Activated CD4-positive, alpha-beta T cell treated with anti-CD3 and anti-CD28 coated beads, Interleukin-2, Interleukin-6, amounts not matched to agents 100 ng/mL and 50 ng/mL, durations not matched to agents 16 hours and 8 hours (primary cell): ENCODE measurements at regions not wholly inside any gene's neighbourhood (a gene's known extent, or its start where the extent isn't known, plus 50 kb on each side); places are given as distances from the start of the nearest gene placed in this dataset.

Experiments
- DNase-seq: peaks from one replicate; pipeline ENCODE4 v3.0.0-alpha.2; 2020

GRCh38 chr11:70751142-70751734, 352.9 kb downstream of the CTTN start:
- no peak for DNase-seq

DNA sequence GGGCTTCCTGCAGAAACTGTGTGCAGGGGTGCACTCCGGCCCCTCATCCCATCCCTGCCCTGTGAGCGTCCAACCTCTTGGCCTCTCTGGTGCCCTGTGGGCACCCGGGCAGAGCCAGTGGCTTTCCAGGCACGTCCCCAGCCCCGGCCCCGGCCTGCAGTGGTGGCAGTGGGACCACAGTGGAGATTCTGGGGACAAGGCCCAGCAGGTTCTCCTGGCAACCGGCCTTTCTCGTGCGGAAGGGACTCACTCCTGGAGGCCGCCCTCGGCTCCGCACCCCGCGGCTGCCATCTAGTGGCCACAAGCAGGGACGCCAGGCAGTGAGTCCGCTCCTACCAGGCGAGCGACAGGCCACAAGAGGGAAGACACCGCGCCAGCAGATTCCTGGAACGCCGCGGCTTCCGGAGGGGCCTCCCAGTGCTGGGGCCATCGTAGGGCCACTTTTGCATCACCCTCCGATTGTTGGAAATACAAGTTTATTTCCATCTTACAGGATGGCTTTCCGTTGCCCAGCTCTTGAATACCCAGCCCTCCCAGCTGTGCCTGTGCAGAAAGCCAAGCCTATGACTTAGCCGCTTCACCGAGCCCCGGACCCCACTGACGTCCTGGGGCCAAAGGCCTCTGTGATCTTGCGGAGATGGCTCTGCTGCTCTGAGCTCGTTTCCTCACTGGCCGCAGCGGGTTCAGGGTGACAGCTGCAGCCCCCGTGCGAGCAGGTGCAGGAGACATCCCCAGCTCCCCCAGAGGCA, 357.3 kb downstream of the CTTN start:
- DNase-seq, result peak; percentile 77

DNA sequence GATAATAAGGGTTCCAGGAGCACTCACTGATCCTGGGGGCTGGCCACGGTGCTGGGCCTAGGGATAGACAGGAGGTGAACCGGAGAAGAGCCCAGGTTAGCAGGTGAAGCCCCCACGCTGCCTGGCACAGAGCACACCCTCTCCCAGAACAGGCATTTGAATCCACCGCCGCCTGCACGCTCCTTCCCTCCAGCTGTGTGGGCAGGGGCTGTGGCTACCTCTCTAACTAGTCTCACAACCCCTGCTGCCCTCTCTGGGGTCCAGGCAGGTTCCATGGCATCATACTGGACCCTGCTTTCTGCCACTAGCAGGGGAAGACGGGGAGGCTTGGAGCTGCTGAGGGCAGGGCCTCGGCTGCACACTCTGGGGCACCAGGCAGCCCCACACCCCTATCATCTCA, 358.0 kb downstream of the CTTN start:
- no peak for DNase-seq

GRCh38 chr11:70756756-70757155, 358.4 kb downstream of the CTTN start:
- DNase-seq, result no peak

GRCh38 chr11:70757241-70757640, 358.9 kb downstream of the CTTN start:
- no peak for DNase-seq

- no peak for DNase-seq
Measured at GRCh38 chr11:70758206-70758605, 359.9 kb downstream of the CTTN start.

GRCh38 chr11:70759846-70760245, 361.5 kb downstream of the CTTN start:
- DNase-seq, result no peak

- no peak for DNase-seq
Measured at GRCh38 chr11:70760416-70761020, 362.2 kb downstream of the CTTN start.

GRCh38 chr11:70761094-70761907, 363.0 kb downstream of the CTTN start:
- DNase-seq, result no peak

- no peak for DNase-seq
Measured at GRCh38 chr11:70761908-70762337, 363.6 kb downstream of the CTTN start.

- no peak for DNase-seq
Measured at GRCh38 chr11:70762810-70763209, 364.5 kb downstream of the CTTN start.

GRCh38 chr11:70763606-70764005, 365.3 kb downstream of the CTTN start:
- no peak for DNase-seq

GRCh38 chr11:70764356-70764905, 366.1 kb downstream of the CTTN start:
- DNase-seq, result no peak

- DNase-seq, result no peak
Measured at GRCh38 chr11:70766901-70767300, 368.6 kb downstream of the CTTN start.

DNA sequence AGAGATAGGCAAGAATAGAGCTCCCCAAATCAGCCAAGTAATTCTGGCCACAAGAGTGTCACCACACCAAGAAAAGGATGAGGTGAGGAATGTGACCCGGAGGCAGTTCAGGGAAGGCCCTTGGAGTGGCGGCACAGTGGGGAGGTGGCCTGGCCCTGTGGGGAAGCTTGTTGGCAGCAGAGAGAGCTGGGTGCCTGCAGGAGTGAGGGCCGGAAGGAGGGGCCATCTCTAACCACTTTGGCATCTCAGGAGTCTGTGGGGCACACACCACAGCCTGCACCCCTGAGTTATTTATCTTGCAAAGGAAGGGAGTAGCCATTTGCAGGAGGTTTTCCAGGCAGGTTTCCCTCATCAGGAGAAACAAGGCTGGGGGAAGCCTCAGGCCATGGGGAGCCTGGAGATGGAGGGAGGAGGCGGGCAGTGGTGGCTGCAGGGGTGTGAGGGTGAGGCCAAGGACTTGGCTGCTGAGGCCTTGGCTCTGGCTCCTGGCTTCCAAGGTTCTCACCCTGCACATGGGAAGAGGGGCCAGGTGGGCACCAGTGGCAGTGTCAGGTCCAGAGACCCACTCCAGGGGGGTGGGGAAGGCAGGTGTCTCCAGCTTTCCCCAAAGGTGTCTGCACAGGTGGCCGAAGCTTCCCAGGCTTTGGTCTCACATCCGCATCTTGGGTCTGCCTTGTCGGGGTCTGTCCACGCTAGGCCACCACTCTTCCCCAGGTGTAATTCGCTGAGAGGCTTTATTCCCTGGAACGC, 370.2 kb downstream of the CTTN start:
- DNase-seq, result no peak

DNA sequence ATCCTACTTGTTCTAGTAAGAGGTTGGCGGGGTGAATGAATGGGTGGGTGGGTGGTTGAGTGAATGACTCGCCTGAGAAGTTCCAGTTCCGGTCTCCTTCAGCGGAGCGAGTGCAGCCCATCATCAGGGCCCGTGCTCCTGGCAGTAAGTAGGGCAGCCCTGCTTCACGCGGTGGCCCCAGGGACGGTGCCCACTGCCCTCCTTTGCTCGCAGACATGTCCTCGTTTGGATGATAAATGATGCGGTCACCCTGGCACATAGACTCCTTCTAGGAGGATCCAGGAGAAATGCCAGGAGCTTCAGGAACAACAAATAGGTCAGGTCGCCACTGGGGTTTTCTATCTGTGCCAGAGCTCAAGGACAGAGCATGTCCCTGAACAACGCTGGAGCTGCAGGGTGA, 370.8 kb downstream of the CTTN start:
- no peak for DNase-seq

DNA sequence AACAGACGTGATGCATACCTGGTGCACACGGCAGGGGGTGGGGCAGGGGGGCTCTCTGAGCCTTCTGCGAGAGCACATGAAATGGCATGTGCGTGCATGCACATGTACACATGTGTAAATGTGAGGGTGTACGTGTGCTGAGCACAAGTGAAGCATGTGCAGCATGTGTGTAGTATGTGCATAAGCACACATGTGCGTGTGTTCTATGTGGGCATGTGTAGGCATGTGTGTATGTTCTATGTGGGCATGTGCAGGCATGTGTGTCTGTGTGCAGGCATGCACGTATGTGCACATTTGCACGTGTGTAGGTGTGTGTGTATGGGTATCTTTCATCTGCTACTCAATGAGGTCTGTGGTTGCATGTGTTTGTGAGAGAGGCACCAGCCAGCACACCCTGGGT, 371.2 kb downstream of the CTTN start:
- DNase-seq, result no peak

DNA sequence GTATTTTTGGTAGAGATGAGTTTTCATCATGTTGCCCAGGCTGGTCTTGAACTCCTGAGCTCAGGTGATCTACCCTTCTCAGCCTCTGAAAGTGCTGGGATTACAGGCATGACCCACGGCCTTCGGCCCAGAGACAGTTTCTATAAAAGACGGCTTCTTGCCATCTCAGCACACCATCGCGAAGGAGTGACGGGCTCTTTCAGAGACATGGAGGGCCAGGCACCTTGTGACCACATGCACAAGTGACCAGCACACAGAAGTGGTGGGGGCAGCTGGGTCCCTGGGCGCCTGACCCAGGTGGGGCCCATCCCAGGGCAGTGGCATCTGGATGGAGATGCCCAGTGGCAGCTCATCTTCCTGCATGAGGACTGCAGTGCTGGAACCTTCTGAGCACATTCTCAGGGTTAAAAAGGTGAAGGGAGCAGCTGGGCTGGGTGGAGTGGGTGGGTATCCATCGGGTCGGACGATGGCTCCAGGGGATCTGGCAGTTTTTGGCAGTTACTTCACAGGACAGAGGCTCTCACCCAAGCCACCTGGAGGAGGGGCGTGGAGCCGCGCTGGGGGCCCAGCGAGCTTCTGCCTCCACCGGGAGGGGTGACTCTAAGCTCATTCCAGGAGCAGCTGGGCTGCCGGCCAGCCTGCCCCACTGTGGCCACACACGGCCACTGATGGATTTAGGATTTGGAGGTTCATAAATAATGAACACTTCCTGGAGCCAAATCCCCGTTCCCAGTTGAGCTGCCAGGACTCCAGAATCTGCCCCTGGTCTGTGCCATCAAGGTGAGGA, 373.0 kb downstream of the CTTN start:
- no peak for DNase-seq

DNA sequence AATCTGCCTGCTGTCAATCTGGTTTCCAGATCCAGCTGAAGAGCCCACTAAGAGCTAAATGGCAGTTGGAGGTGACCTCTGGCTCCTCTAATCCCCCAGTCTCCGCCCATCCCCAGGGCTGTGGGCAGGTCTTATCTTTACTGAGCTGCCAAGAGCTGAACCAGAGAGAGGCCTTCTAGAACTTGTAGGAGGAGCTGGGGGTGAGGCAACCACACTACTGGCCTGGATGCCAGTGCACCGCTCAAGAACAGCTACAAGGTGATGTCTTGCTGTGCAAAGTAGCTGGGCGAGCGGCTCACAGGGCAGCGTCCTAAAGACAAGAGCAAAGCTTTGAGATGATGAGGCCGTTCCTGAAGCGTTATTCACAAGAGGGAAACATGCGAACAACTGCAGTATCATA, 374.6 kb downstream of the CTTN start:
- DNase-seq, result no peak

DNA sequence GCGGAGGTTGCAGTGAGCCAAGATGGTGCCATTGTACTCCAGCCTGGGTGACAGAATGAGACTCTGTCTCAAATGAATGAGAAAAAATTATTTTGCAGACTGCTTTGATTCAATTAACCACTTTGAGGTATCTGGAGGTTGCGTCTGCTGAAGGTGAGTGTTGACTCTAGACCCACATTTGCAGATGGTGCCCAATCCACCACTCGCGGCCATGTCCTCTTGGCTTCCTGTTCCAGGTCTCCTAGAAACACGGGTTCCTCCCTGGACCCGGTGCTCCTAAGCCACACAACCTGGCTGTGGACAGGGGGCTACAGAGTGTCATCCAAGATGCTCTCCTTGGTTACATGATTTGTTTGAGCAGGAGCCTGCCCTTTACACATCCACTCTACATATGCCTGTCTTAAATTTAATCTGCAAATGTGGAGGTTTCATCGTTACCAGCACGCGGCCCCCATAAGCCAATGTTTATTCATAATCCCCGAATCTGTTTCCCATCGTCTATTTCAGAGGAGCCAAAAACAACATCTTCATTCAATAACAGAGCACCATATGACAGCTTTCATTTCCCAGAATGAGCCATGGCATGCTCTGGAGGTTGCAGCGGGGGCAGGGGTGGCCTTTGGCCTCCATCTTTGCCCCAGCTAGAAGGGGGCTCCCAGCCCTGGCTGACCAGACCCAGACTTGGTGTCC, 377.2 kb downstream of the CTTN start:
- no peak for DNase-seq
